ENCODE measurements at regions not wholly inside any gene's neighbourhood (a gene's known extent, or its start where the extent isn't known, plus 50 kb on each side); places are given as distances from the start of the nearest gene placed in this dataset.

DNA sequence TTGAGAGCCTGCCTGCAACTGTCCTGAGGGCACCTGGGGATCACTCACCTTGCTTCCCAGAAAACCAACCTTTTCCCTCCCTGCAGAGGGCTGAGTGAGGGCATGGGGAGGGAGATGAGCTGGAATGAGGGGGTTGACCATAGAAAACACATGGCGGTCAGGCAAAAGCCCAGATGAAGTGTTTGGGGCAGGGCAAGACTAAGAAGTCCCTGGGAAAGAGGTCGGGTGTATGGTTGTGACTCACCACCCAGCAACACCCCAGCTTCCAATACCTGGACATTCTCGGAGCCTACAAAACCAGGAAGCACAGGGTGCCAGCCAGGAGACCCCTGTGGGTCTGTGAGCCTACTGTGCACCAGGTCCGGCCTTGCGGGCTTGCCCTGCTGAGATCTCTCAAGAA lies 95.3 kb upstream of the ATP2B2 start:
- no peak for TF ChIP-seq POLR2A (IDR thresholded peaks at IDR 0.05; ENCODE audit: low read depth, low read length)
- TF ChIP-seq POLR2AphosphoS5 (IDR thresholded peaks at IDR 0.05; ENCODE audit: insufficient read depth, low read depth, low read length) = no peak
- TF ChIP-seq, protein P1, sequence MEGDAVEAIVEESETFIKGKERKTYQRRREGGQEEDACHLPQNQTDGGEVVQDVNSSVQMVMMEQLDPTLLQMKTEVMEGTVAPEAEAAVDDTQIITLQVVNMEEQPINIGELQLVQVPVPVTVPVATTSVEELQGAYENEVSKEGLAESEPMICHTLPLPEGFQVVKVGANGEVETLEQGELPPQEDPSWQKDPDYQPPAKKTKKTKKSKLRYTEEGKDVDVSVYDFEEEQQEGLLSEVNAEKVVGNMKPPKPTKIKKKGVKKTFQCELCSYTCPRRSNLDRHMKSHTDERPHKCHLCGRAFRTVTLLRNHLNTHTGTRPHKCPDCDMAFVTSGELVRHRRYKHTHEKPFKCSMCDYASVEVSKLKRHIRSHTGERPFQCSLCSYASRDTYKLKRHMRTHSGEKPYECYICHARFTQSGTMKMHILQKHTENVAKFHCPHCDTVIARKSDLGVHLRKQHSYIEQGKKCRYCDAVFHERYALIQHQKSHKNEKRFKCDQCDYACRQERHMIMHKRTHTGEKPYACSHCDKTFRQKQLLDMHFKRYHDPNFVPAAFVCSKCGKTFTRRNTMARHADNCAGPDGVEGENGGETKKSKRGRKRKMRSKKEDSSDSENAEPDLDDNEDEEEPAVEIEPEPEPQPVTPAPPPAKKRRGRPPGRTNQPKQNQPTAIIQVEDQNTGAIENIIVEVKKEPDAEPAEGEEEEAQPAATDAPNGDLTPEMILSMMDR (IDR thresholded peaks at IDR 0.05; ENCODE audit: extremely low read depth in 1 of 2, insufficient read depth in 1 of 2, low read depth in 1 of 2, low read length in 2 of 2) = no peak
- no peak for TF ChIP-seq JUN (IDR thresholded peaks at IDR 0.05; ENCODE audit: borderline replicate concordance, insufficient read depth, insufficient read length, low read depth)
- no peak for TF ChIP-seq GATA2 (IDR thresholded peaks at IDR 0.05; ENCODE audit: insufficient read depth, insufficient read length, low read depth, low read length)
